ENCODE measurements at regions not wholly inside any gene's neighbourhood (a gene's known extent, or its start where the extent isn't known, plus 50 kb on each side); places are given as distances from the start of the nearest gene placed in this dataset.

- TF ChIP-seq, protein P1, sequence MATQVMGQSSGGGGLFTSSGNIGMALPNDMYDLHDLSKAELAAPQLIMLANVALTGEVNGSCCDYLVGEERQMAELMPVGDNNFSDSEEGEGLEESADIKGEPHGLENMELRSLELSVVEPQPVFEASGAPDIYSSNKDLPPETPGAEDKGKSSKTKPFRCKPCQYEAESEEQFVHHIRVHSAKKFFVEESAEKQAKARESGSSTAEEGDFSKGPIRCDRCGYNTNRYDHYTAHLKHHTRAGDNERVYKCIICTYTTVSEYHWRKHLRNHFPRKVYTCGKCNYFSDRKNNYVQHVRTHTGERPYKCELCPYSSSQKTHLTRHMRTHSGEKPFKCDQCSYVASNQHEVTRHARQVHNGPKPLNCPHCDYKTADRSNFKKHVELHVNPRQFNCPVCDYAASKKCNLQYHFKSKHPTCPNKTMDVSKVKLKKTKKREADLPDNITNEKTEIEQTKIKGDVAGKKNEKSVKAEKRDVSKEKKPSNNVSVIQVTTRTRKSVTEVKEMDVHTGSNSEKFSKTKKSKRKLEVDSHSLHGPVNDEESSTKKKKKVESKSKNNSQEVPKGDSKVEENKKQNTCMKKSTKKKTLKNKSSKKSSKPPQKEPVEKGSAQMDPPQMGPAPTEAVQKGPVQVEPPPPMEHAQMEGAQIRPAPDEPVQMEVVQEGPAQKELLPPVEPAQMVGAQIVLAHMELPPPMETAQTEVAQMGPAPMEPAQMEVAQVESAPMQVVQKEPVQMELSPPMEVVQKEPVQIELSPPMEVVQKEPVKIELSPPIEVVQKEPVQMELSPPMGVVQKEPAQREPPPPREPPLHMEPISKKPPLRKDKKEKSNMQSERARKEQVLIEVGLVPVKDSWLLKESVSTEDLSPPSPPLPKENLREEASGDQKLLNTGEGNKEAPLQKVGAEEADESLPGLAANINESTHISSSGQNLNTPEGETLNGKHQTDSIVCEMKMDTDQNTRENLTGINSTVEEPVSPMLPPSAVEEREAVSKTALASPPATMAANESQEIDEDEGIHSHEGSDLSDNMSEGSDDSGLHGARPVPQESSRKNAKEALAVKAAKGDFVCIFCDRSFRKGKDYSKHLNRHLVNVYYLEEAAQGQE (IDR thresholded peaks at IDR 0.05; ENCODE audit: low read depth, low read length): no peak
- TF ChIP-seq CTCF (IDR thresholded peaks at IDR 0.05) (no peak), FOXJ3 (CRISPR knock-in tag; IDR thresholded peaks at IDR 0.05) (no peak)
These were observed 119.7 kb upstream of the NUDT6 start for GRCh38 chr4:123042095-123042494.

Data from SK-N-SH (cell line).